ENCODE measurements at regions not wholly inside any gene's neighbourhood (a gene's known extent, or its start where the extent isn't known, plus 50 kb on each side); places are given as distances from the start of the nearest gene placed in this dataset.

DNA sequence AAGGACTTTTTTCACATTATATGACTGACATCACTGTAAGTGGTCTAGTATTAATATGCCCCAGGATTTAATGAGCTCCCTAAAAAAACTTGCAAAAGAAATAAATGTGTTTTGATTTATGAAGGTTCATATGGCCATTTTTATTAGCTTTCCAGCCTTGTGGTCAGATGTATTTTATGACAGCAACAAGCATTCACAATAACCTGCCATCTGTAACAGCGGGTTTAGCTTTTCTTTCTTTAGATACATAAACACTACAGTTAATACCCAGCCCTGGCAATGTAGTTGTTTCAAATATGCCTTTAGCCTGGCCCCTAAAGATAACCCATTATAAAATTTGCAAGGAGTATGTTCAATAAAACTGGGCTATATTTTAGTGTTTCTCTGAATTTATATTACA is 1063.8 kb downstream of the SOCS6 start:
- H3K27ac ChIP-seq = no peak overlapping the region
- H3K36me3 ChIP-seq = no peaks in the 10 kb centered on the region
- H3K9me3 ChIP-seq = peaks cover 0 to under 1% (median 0%) of the 10 kb centered on the region in 4 donors
- DNase-seq (ENCODE audit: low spot score in 2 of 2) = no peak
- TF ChIP-seq, protein P1, sequence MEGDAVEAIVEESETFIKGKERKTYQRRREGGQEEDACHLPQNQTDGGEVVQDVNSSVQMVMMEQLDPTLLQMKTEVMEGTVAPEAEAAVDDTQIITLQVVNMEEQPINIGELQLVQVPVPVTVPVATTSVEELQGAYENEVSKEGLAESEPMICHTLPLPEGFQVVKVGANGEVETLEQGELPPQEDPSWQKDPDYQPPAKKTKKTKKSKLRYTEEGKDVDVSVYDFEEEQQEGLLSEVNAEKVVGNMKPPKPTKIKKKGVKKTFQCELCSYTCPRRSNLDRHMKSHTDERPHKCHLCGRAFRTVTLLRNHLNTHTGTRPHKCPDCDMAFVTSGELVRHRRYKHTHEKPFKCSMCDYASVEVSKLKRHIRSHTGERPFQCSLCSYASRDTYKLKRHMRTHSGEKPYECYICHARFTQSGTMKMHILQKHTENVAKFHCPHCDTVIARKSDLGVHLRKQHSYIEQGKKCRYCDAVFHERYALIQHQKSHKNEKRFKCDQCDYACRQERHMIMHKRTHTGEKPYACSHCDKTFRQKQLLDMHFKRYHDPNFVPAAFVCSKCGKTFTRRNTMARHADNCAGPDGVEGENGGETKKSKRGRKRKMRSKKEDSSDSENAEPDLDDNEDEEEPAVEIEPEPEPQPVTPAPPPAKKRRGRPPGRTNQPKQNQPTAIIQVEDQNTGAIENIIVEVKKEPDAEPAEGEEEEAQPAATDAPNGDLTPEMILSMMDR (IDR thresholded peaks at IDR 0.05) = no peak
- TF ChIP-seq EP300 (IDR thresholded peaks at IDR 0.05) (no peak), POLR2A (IDR thresholded peaks at IDR 0.05) (no peak)
- no peaks in the 10 kb centered on the region for H3K4me1 ChIP-seq
- WGBS, 2 donors = 79 to 80% methylated on average over 1 of the region's 1 CpG
- no peak overlapping the region for H3K4me3 ChIP-seq
- H3K27me3 ChIP-seq = no peaks in the 10 kb centered on the region

DNA sequence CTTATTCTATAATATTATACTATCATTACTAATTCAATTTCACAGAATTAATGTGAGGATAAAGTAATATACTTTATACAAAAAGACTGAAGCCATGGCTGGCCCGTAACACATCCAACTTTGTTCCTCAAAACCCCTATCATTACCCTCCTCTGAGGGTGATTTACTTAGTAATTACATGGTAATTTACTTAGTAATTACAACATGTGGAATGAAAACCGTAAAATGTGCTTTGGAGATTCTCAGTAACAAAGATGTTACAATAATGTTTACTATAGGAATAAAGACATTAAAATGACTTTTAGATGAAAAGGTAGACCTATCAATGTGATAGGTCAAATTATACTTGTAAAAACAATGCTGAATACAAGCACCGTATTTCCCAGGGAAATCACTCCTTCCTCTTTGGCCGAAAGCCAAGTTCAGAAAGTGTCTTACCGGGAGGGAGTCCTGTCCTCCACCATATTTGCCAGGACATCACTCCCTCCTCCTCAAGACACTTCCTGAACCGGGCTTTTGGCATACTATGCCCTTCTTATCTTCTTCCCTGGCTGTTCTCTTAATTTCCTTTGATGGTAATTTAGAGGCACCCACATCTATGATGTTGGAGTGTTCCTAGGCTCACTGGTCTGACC is 1047.8 kb downstream of the SOCS6 start:
- no peak for DNase-seq (ENCODE audit: low spot score in 2 of 2)
- 50 to 54% methylated on average over 6 of the region's 6 CpGs for WGBS, 2 donors
- no peak for TF ChIP-seq POLR2A (IDR thresholded peaks at IDR 0.05)
- TF ChIP-seq, protein P1 (IDR thresholded peaks at IDR 0.05) = no peak
- TF ChIP-seq EP300 (IDR thresholded peaks at IDR 0.05) = no peak
- H3K9me3 ChIP-seq = no peaks in the 10 kb centered on the region
- no peak overlapping the region for H3K4me3 ChIP-seq
- H3K36me3 ChIP-seq = no peaks in the 10 kb centered on the region
- H3K27ac ChIP-seq = no peak overlapping the region
- no peaks in the 10 kb centered on the region for H3K27me3 ChIP-seq
- no peaks in the 10 kb centered on the region for H3K4me1 ChIP-seq

DNA sequence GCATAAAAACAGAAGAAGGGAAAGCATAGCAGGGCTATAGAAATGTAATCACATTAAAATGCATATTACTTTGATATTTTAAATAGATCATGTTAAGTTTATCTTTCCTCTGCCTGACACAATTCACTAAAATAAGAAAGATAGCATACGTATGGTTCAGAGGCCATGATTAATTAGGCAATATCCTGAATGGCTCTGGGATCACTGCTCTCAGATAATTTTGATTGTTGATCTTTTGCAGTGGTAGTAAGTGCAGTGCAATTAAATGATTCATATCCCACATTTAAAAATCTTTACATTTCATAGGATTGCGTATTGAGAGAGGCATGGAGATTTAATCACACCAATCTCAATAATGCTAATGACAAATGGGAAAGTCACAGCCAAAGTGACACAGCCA is 1040.7 kb downstream of the SOCS6 start:
- Histone ChIP-seq H3K36me3 (no peaks in the 10 kb centered on the region), H3K9me3 (no peaks in the 10 kb centered on the region), H3K27ac (no peak overlapping the region), H3K27me3 (no peaks in the 10 kb centered on the region), H3K4me1 (peaks cover 0 to 6% (median 0%) of the 10 kb centered on the region in 4 donors), H3K4me3 (no peak overlapping the region)
- DNase-seq (ENCODE audit: low spot score in 2 of 2) = no peak
- WGBS, 2 donors = 91 to 95% methylated on average over 2 of the region's 2 CpGs
- no peak for TF ChIP-seq EP300 (IDR thresholded peaks at IDR 0.05)
- TF ChIP-seq, protein P1 (IDR thresholded peaks at IDR 0.05) = no peak
- no peak for TF ChIP-seq POLR2A (IDR thresholded peaks at IDR 0.05)

DNA sequence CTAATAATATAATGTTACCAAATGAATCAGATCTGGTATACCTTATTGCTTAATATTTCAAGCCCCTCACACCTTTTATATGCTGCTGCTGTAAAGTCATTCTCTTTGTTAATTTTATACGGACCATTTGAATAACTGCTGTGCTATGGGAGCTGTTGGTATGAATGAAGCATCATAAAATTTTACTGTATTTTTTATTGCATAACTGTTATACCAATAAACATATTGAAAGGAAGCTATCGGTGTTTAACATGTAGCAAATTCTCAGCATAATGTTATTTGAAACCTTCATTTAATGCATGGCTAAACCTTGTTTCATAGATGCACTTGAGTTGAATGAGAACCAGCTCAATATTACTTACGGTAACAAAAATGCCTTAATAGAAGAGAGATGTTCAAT is 1040.3 kb downstream of the SOCS6 start:
- H3K36me3 ChIP-seq = no peaks in the 10 kb centered on the region
- TF ChIP-seq EP300 (IDR thresholded peaks at IDR 0.05) (no peak), POLR2A (IDR thresholded peaks at IDR 0.05) (no peak)
- TF ChIP-seq, protein P1 (IDR thresholded peaks at IDR 0.05) = no peak
- no peak overlapping the region for H3K4me3 ChIP-seq
- H3K27me3 ChIP-seq = no peaks in the 10 kb centered on the region
- no peak for DNase-seq (ENCODE audit: low spot score in 2 of 2)
- peaks cover 0 to 6% (median 0%) of the 10 kb centered on the region in 4 donors for H3K4me1 ChIP-seq
- WGBS, 2 donors = 86 to 90% methylated on average over 3 of the region's 3 CpGs
- no peak overlapping the region for H3K27ac ChIP-seq
- no peaks in the 10 kb centered on the region for H3K9me3 ChIP-seq

DNA sequence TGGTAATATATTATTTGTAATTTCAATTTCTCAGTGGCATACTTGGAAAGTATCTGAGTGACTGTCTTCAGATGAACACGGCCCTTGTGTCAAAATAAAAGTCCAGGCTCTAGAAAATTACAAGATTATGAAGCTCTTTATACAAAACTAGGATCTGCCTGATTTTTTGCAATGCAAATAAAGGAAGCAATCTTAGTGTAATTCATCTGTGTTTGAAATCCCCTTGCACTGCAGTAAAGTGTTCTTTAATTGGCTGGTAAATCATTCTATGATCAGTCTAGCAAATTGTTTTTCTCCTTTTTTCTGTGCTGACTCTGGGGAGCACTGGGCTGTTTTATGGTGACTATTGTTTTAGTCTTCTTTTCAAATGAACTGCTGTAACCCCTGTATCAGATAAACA is 1039.0 kb downstream of the SOCS6 start:
- H3K27ac ChIP-seq = no peak overlapping the region
- peaks cover 0 to 6% (median 0%) of the 10 kb centered on the region in 4 donors for H3K4me1 ChIP-seq
- H3K4me3 ChIP-seq = no peak overlapping the region
- H3K36me3 ChIP-seq = no peaks in the 10 kb centered on the region
- TF ChIP-seq, protein P1 (IDR thresholded peaks at IDR 0.05) = no peak
- TF ChIP-seq EP300 (IDR thresholded peaks at IDR 0.05) = no peak
- no peak for TF ChIP-seq POLR2A (IDR thresholded peaks at IDR 0.05)
- no peak for DNase-seq (ENCODE audit: low spot score in 2 of 2)
- no peaks in the 10 kb centered on the region for H3K9me3 ChIP-seq
- no peaks in the 10 kb centered on the region for H3K27me3 ChIP-seq
- WGBS, 2 donors = 20 to 23% methylated on average over 1 of the region's 1 CpG

Measured in tibial nerve (tissue), 4 donors.